ENCODE measurements at regions not wholly inside any gene's neighbourhood (a gene's known extent, or its start where the extent isn't known, plus 50 kb on each side); places are given as distances from the start of the nearest gene placed in this dataset.

- Histone ChIP-seq H3F3A (ENCODE audit: insufficient read depth) (no peaks in the 10 kb centered on the region), H3K9me3 (ENCODE audit: insufficient read depth, low read length) (no peaks in the 10 kb centered on the region), H3K4me2 (ENCODE audit: low read depth, low read length, poor library complexity, severe bottlenecking) (no peak overlapping the region), H3K9me2 (replicated peaks; ENCODE audit: insufficient read depth, low read length) (no peaks in the 10 kb centered on the region), H4K20me1 (ENCODE audit: low read depth, low read length) (no peaks in the 10 kb centered on the region), H3K27ac (ENCODE audit: low read depth, low read length) (no peak overlapping the region), H2AFZ (ENCODE audit: low read depth, low read length, severe bottlenecking) (no peak overlapping the region), H3K79me2 (ENCODE audit: insufficient read depth, low read length) (no peaks in the 10 kb centered on the region), H3K36me3 (ENCODE audit: low read length) (no peaks in the 10 kb centered on the region), H3K9ac (ENCODE audit: low read length) (no peak overlapping the region), H3K27me3 (ENCODE audit: low read length) (no peaks in the 10 kb centered on the region), H3K4me3 (ENCODE audit: insufficient read depth, low read length, poor library complexity, severe bottlenecking) (no peak overlapping the region)
- no peak for TF ChIP-seq EZH2phosphoT487 (conservative IDR thresholded peaks at IDR 0.05; ENCODE audit: low read length)
- TF ChIP-seq CTCF (IDR thresholded peaks at IDR 0.05; ENCODE audit: insufficient read depth, low read length, poor library complexity, severe bottlenecking) = no peak
Measured at GRCh38 chr7:35380739-35381224, 126.9 kb upstream of the TBX20 start.

GRCh38 chr7:35379481-35379880, 125.6 kb upstream of the TBX20 start:
- H2AFZ ChIP-seq (ENCODE audit: low read depth, low read length, severe bottlenecking) = no peak overlapping the region
- TF ChIP-seq CTCF (IDR thresholded peaks at IDR 0.05; ENCODE audit: insufficient read depth, low read length, poor library complexity, severe bottlenecking) (no peak), EZH2phosphoT487 (conservative IDR thresholded peaks at IDR 0.05; ENCODE audit: low read length) (no peak)
- H3K9me3 ChIP-seq (ENCODE audit: insufficient read depth, low read length) = no peaks in the 10 kb centered on the region
- no peaks in the 10 kb centered on the region for H3K79me2 ChIP-seq (ENCODE audit: insufficient read depth, low read length)
- H3K27ac ChIP-seq (ENCODE audit: low read depth, low read length) = no peak overlapping the region
- no peak overlapping the region for H3K9ac ChIP-seq (ENCODE audit: low read length)
- no peaks in the 10 kb centered on the region for H3K27me3 ChIP-seq (ENCODE audit: low read length)
- no peaks in the 10 kb centered on the region for H3K36me3 ChIP-seq (ENCODE audit: low read length)
- H3F3A ChIP-seq (ENCODE audit: insufficient read depth) = no peaks in the 10 kb centered on the region
- no peaks in the 10 kb centered on the region for H4K20me1 ChIP-seq (ENCODE audit: low read depth, low read length)
- no peak overlapping the region for H3K4me3 ChIP-seq (ENCODE audit: insufficient read depth, low read length, poor library complexity, severe bottlenecking)
- H3K4me2 ChIP-seq (ENCODE audit: low read depth, low read length, poor library complexity, severe bottlenecking) = no peak overlapping the region
- no peaks in the 10 kb centered on the region for H3K9me2 ChIP-seq (replicated peaks; ENCODE audit: insufficient read depth, low read length)

GRCh38 chr7:35375516-35375915, 121.6 kb upstream of the TBX20 start:
- Histone ChIP-seq H2AFZ (ENCODE audit: low read depth, low read length, severe bottlenecking) (no peak overlapping the region), H3K9me2 (replicated peaks; ENCODE audit: insufficient read depth, low read length) (no peaks in the 10 kb centered on the region)
- no peak for TF ChIP-seq CTCF (IDR thresholded peaks at IDR 0.05; ENCODE audit: insufficient read depth, low read length, poor library complexity, severe bottlenecking)
- no peak for TF ChIP-seq EZH2phosphoT487 (conservative IDR thresholded peaks at IDR 0.05; ENCODE audit: low read length)

More at GRCh38 chr7:35375516-35375915, 121.6 kb upstream of the TBX20 start:
- no peaks in the 10 kb centered on the region for H3F3A ChIP-seq (ENCODE audit: insufficient read depth)
- H3K4me3 ChIP-seq (ENCODE audit: insufficient read depth, low read length, poor library complexity, severe bottlenecking) = no peak overlapping the region
- H3K79me2 ChIP-seq (ENCODE audit: insufficient read depth, low read length) = no peaks in the 10 kb centered on the region
- H3K27ac ChIP-seq (ENCODE audit: low read depth, low read length) = no peak overlapping the region
- no peak overlapping the region for H3K9ac ChIP-seq (ENCODE audit: low read length)
- no peak overlapping the region for H3K4me2 ChIP-seq (ENCODE audit: low read depth, low read length, poor library complexity, severe bottlenecking)
- H3K9me3 ChIP-seq (ENCODE audit: insufficient read depth, low read length) = no peaks in the 10 kb centered on the region
- no peaks in the 10 kb centered on the region for H4K20me1 ChIP-seq (ENCODE audit: low read depth, low read length)
- no peaks in the 10 kb centered on the region for H3K27me3 ChIP-seq (ENCODE audit: low read length)
- H3K36me3 ChIP-seq (ENCODE audit: low read length) = no peaks in the 10 kb centered on the region

Data from SU-DHL-6 (cell line).